ENCODE measurements at regions not wholly inside any gene's neighbourhood (a gene's known extent, or its start where the extent isn't known, plus 50 kb on each side); places are given as distances from the start of the nearest gene placed in this dataset.

GRCh38 chr5:112112346-112112745, 306.7 kb downstream of the EPB41L4A start:
- Mint-ChIP-seq H3K9me3 (no peaks in the 10 kb centered on the region), H3K27ac (no peak overlapping the region), H3K36me3 (ENCODE audit: low read depth) (no peaks in the 10 kb centered on the region), H3K27me3 (peaks cover 5% of the 10 kb centered on the region), H3K4me3 (no peak overlapping the region), H3K4me1 (ENCODE audit: low read depth) (no peaks in the 10 kb centered on the region)
- ATAC-seq (ENCODE audit: poor library complexity) (no peak), DNase-seq (no peak)
- no peak overlapping the region for H3K27ac ChIP-seq (ENCODE audit: low read depth in 1 of 2, low read length in 2 of 2)
- no peaks in the 10 kb centered on the region for H3K9me3 ChIP-seq (ENCODE audit: control insufficient read depth in 1 of 2, insufficient read depth in 1 of 2, low read length in 2 of 2)
- no peak overlapping the region for H3K4me3 ChIP-seq (ENCODE audit: low read length)
- POLR2A ChIA-PET = no interaction called here
- intact Hi-C loops (cut with DNase I, micrococcal nuclease) = no loop called here
- H3K27me3 ChIP-seq (ENCODE audit: control insufficient read depth in 1 of 2, insufficient read depth in 2 of 2, low read length in 2 of 2) = no peaks in the 10 kb centered on the region
- TF ChIP-seq, protein P1, sequence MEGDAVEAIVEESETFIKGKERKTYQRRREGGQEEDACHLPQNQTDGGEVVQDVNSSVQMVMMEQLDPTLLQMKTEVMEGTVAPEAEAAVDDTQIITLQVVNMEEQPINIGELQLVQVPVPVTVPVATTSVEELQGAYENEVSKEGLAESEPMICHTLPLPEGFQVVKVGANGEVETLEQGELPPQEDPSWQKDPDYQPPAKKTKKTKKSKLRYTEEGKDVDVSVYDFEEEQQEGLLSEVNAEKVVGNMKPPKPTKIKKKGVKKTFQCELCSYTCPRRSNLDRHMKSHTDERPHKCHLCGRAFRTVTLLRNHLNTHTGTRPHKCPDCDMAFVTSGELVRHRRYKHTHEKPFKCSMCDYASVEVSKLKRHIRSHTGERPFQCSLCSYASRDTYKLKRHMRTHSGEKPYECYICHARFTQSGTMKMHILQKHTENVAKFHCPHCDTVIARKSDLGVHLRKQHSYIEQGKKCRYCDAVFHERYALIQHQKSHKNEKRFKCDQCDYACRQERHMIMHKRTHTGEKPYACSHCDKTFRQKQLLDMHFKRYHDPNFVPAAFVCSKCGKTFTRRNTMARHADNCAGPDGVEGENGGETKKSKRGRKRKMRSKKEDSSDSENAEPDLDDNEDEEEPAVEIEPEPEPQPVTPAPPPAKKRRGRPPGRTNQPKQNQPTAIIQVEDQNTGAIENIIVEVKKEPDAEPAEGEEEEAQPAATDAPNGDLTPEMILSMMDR (IDR thresholded peaks at IDR 0.05) = no peak
- H3K36me3 ChIP-seq (ENCODE audit: insufficient read depth, low read length) = no peaks in the 10 kb centered on the region
- H3K4me1 ChIP-seq (ENCODE audit: insufficient read depth, low read length) = no peaks in the 10 kb centered on the region
- CTCF ChIA-PET = no interaction called here

GRCh38 chr5:112109331-112110007, 309.6 kb downstream of the EPB41L4A start:
- TF ChIP-seq, protein P1 (IDR thresholded peaks at IDR 0.05) = no peak
- intact Hi-C loops (cut with DNase I, micrococcal nuclease) = no loop called here
- ChIA-PET POLR2A (no interaction called here), CTCF (no interaction called here)
- no peaks in the 10 kb centered on the region for H3K27me3 Mint-ChIP-seq
- H3K9me3 Mint-ChIP-seq = no peaks in the 10 kb centered on the region
- Histone ChIP-seq H3K9me3 (ENCODE audit: control insufficient read depth in 1 of 2, insufficient read depth in 1 of 2, low read length in 2 of 2) (no peaks in the 10 kb centered on the region), H3K4me1 (ENCODE audit: insufficient read depth, low read length) (no peaks in the 10 kb centered on the region), H3K36me3 (ENCODE audit: insufficient read depth, low read length) (no peaks in the 10 kb centered on the region), H3K4me3 (ENCODE audit: low read length) (no peak overlapping the region), H3K27me3 (ENCODE audit: control insufficient read depth in 1 of 2, insufficient read depth in 2 of 2, low read length in 2 of 2) (no peaks in the 10 kb centered on the region), H3K27ac (ENCODE audit: low read depth in 1 of 2, low read length in 2 of 2) (no peak overlapping the region)
- H3K36me3 Mint-ChIP-seq (ENCODE audit: low read depth) = no peaks in the 10 kb centered on the region
- ATAC-seq (ENCODE audit: poor library complexity) (no peak), DNase-seq (peak in 3 of 14 experiments; percentile 18 to 25 (median 21))
- H3K4me1 Mint-ChIP-seq (ENCODE audit: low read depth) = no peaks in the 10 kb centered on the region
- H3K27ac Mint-ChIP-seq = no peak overlapping the region
- H3K4me3 Mint-ChIP-seq = no peak overlapping the region

DNA sequence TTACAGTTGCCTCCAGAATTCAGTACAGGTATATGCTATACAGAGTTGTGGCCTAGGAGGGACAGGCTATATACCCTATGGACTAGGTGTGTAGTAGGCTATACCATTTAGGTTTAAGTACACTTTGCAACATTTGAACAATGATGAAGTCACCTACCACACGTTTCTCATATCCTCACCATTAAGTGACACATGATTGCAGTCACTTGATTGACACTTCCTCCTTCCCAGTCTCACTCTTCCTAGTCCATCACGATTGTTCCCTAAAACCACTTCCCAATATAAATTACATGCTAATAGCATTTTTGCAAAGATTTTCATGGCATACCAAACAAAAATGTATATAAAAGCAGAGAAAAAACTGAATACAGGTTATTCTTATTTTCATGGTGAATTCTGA, 312.2 kb downstream of the EPB41L4A start:
- intact Hi-C loops (cut with DNase I, micrococcal nuclease) = no loop called here
- H3K9me3 Mint-ChIP-seq = no peaks in the 10 kb centered on the region
- ChIA-PET CTCF (no interaction called here), POLR2A (interaction anchor here (1.0 kb wide), 1 partner anchor 44 kb away, joined by 3 read pairs; no protein-coding TSS in a partner anchor)
- no peak overlapping the region for H3K27ac Mint-ChIP-seq
- no peak overlapping the region for H3K4me3 ChIP-seq (ENCODE audit: low read length)
- TF ChIP-seq, protein P1 (IDR thresholded peaks at IDR 0.05) = no peak
- H3K27ac ChIP-seq (ENCODE audit: low read depth in 1 of 2, low read length in 2 of 2) = no peak overlapping the region
- H3K36me3 ChIP-seq (ENCODE audit: insufficient read depth, low read length) = no peaks in the 10 kb centered on the region
- ATAC-seq (ENCODE audit: poor library complexity) (no peak), DNase-seq (peak in 3 of 14 experiments; percentile 2 to 18 (median 17))
- H3K4me1 Mint-ChIP-seq (ENCODE audit: low read depth) = no peaks in the 10 kb centered on the region
- no peaks in the 10 kb centered on the region for H3K36me3 Mint-ChIP-seq (ENCODE audit: low read depth)
- H3K4me1 ChIP-seq (ENCODE audit: insufficient read depth, low read length) = no peaks in the 10 kb centered on the region
- no peaks in the 10 kb centered on the region for H3K9me3 ChIP-seq (ENCODE audit: control insufficient read depth in 1 of 2, insufficient read depth in 1 of 2, low read length in 2 of 2)
- H3K27me3 ChIP-seq (ENCODE audit: control insufficient read depth in 1 of 2, insufficient read depth in 2 of 2, low read length in 2 of 2) = no peaks in the 10 kb centered on the region
- H3K27me3 Mint-ChIP-seq = no peaks in the 10 kb centered on the region
- H3K4me3 Mint-ChIP-seq = no peak overlapping the region

Measured in CD4-positive, alpha-beta T cell (primary cell).